ENCODE measurements at regions not wholly inside any gene's neighbourhood (a gene's known extent, or its start where the extent isn't known, plus 50 kb on each side); places are given as distances from the start of the nearest gene placed in this dataset.
A peak's percentile ranks its signal among the peaks of the same experiment; 100 is the strongest.
"Not testable (repeated sequence)": the region's sequence is repeated elsewhere in the genome, so short reads cannot be mapped to it uniquely, and the experiment has no call there.

DNA sequence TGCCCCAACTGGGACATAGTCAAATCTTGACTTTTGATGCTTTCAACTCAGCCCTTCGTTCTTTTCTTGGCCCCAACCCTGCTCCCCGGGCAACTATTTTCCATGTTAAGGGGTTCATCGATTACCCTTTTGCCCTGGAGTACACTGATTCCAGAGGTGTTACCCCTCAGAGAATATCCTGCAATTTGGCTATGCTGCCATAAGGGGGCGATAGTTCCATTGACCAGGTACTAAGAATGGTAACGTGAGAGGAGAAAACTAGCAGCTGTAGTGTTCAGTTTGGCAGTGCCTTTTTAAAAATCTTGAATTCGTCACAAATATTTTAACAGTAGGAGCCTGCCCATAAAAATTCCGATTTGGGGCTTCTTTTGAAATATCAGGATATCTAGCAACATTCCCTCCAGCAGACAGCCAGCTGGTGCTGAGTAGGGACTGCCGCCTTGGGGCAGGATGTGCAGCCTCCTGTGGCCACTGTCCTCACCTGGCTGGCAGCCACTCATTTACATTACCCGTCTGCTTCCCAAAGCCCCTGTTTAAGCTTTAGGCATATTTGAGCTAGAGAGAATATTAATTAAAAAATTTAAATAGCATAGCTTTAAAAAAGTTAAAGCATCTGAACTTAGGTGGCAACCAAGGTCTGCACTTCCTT is 146.3 kb upstream of the SKOR2 start:
- DNase-seq = peak; percentile 7

DNA sequence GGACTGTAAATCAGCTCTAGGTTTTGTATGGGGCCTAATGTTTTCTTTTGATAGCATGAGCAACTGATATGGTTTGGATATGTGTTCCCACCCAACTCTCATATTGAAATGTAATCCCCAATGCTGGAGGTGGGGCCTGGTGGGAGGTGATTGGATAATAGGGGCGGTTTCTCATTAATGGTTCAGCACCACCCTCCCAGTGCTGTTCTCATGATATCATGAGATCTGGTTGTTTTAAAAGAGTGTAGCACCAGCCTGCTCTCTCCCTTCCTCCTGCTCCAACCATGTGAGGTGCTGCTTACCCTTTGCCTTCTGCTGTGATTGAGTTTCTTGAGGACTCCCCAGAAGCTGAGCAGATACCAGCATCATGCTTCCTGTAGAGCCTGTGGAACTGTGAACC is 140.2 kb upstream of the SKOR2 start:
- DNase-seq = no peak

GRCh38 chr18:47390410-47391024 is 139.1 kb upstream of the SKOR2 start:
- DNase-seq = no peak

DNA sequence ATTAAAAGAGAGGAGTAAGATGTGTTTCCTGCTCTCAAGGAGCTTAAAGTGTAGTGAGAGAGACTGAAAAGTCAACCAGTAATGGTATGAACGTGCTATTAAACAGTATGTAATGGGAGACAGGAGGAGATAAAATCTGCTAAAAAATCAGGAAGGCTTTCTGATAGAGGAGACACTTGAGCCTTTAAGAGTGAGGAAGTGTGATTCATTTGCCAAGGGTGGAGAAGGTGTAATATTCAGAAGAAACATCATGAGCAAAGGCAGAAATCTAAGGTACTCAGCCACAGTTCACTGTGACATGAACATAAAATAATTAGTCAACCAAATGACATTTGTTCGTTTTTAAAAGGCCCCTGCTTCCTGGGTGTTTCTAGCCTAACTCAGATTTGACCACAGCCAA is 137.8 kb upstream of the SKOR2 start:
- no peak for DNase-seq

GRCh38 chr18:47387864-47388263 is 136.4 kb upstream of the SKOR2 start:
- DNase-seq = no peak

DNA sequence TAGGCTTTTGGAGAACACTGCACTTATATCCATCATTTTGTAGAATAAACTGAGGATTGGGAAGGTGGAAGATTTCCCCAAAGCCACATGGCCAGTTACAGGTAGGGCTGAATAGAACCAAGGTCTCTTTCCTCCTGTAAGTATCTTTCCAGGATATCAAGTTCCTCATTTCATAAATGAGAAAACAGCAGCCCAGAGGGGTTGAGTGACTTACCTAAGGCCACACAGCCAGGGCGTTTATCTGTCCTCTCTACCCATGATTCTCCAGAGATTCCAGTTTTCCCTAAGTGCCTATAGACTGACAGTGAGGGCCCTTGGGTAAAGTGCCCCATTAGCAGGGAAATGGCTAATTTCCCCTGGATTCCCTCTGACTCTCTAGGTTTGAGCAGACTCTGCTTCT is 132.3 kb upstream of the SKOR2 start:
- DNase-seq = no peak

DNA sequence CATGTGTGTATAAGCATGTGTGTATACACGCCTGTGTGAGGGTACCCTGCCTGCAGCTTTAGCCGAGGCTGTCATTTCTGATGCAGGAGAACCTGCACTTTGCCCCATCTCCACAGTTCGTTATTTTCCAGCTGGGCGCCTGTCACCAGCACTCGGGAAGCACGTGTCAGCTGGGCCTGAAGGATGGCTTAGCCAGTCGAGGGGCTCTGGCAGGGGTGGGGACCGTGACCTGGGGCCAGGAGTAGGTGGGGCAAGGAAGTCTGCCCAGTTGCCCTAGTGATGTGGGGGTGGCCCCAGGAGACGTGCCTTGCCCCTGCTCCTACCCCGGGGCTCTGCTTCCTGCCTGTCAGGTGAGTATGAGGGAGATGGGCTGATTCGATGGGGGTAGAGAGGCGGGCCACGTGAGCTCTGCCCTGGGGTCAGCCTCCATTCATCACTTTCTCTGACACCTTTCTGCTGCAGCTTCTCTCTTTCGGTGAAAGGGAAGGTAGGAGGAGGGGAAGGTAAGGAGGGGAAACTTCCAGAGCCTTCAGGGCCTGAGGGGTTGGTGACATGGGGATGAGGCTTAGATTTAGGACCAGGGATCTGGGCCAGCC is 130.6 kb upstream of the SKOR2 start:
- DNase-seq = no peak

GRCh38 chr18:47380153-47380552 is 128.7 kb upstream of the SKOR2 start:
- DNase-seq = no peak

GRCh38 chr18:47373465-47373864 is 122.0 kb upstream of the SKOR2 start:
- no peak for DNase-seq

- DNase-seq = no peak
Observed at GRCh38 chr18:47370052-47370451, 118.6 kb upstream of the SKOR2 start.

GRCh38 chr18:47354061-47354460 is 102.6 kb upstream of the SKOR2 start:
- not testable (repeated sequence) for DNase-seq

- no peak for DNase-seq
Observed at GRCh38 chr18:47346016-47346415, 94.6 kb upstream of the SKOR2 start.

GRCh38 chr18:47345291-47345690 is 93.8 kb upstream of the SKOR2 start:
- DNase-seq = no peak

DNA sequence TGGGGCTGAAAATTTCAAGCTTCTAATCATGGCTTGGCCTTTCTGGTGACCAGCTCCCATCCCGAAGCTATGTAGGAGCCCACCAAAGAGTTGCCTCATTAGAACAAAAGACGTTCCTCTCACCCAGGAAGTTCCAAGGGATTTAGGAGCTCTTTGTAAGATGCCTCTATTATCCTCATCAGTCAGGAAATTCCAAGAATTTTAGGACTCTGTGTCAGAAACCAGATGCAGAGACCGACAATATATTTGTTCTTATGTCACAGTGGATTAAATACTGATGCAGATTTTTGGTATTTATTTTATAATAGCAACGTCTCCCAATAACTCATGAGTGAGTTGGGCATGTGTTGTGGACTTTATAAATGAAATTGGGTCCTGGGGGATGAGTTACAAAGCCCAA is 91.8 kb upstream of the SKOR2 start:
- DNase-seq = no peak

DNA sequence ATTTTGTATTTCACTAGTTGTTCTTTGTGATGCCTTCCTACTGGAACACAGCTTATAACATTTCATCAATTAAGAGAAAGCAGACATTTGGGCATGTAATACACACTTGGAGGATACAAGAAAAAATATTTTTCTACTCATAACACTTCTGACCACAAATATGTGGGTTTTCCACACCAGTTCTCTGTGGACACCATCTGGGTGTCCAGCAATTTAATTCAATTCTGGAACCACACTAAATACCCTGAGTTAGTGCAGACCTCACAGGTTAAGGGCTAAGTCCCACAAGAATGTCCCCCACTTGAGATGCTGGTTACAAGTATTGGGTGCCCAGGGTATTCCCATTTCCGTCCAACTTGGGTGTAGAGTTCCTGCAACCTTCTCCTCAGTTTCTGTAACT is 91.1 kb upstream of the SKOR2 start:
- no peak for DNase-seq

DNA sequence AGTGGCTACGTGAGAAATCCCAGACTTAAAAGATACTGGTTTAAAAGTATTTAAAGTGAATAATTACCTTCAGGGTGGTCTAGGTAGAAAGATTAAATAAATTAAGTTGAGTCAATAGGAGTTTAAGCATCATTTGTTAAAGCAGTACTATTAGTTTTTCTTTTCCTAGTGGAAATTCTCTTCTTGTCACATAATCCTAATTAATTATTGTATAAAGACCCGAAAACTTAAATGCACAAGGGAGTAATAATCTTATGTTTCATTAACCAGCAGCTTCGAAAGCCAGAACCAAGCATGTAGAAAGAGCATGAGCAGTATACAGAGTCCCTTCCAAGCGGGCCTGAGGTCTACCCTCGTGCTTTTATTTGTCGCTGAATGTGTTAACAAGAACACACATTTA is 90.2 kb upstream of the SKOR2 start:
- no peak for DNase-seq

- no peak for DNase-seq
Observed at GRCh38 chr18:47334966-47335365, 83.5 kb upstream of the SKOR2 start.

DNA sequence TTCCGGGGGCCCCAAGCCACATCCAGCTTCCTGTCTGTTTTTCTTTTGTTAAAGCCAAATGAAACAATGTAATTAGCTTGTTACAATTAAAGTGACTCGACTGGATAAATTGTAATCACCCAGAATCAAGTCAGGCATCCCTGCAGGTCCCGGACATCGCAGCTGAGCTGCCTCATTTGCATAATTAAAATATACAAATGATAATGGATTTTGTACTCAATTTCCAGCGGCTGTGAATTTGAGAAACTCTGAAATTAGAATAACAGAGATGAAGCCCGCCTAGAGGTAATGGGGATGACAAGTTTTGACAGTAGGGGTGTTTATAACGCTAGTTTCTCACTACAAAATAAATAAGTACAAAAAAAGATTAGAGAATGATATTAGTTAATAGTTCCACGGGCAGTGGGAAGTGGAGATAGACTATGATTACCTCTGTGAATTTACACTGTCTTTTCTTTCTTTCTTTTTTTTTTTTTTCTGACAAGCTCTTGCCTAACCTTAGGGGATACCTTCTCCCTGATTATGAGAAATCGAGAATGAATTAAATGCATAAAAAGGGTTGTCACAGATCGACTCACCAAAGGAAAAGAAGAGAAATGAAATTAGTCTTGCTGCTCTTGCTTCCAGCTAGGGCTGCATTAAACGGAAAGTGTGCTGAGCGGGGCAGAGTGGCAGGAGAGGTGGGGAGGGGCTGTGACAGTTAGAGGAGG is 82.6 kb upstream of the SKOR2 start:
- no peak for DNase-seq

GRCh38 chr18:47331641-47332040 is 80.2 kb upstream of the SKOR2 start:
- no peak for DNase-seq

- no peak for DNase-seq
Observed at GRCh38 chr18:47331026-47331425, 79.6 kb upstream of the SKOR2 start.

DNA sequence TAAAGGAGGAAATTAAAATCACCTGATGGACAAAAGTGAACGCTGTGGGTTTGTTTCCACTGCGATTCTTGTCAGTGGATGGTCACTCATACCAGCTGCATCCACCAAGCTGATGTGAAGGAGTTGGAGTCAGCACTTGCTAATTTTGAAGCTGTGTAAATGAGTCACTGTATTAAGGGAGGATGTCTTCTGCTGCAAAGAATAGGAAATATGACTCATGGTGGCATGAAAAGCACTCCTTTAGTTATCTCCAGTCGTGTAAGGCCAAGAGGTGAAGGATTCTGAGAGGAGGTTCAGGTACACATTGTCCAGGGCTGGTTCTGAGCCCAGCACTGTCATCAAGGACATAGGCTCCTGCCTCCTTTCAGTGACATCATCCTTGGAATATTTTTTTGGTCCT is 71.7 kb upstream of the SKOR2 start:
- DNase-seq = no peak

DNA sequence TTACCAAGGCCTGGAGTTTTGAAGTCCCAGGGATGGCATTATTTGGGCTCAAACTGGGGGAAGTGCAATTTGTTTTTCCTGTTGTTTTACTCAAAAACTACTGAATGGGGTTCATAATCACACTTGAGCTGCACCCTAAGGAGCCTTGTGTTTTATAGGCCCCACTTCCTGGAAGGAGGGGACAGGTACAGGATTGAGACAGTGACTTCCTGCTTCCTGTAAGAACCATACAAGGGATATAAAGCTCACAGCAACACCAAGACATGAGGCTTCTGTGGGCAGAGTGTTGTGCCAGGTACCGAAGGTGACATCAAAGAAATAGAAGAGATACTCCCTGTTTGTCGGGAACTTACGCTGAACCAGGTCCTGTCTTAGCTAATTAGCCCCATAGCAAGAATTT is 70.4 kb upstream of the SKOR2 start:
- no peak for DNase-seq

DNA sequence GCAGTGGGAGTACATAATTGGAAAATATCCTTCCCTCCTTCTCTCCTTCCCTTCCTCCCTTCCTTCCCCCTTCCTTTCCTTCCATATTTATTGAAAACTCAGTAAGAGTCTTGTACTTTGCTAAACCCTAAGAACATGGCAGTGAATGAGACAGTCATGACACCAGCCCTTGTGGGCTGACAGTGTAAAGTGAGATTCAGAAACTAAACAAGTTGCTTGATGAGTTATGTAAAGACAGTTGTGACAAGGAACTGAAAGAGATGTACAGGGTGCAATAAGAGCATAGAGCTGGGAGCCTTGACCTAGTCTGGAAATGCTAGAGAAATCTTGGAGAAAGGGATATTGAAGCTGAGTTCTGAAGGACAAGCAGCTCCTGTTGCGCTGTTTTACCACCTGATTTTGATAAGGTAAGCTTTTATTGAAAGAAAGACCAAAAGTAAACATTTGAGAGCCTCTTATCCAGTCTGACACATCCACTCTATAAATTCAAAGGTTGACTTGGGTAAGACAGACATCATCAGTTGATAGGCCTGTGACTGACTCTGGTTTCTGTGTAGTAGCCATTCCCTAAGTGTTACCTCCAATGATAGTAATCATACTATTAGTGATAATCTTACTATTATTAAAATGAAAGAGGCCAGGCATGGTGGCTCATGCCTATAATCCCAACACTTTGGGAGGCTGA is 66.5 kb upstream of the SKOR2 start:
- no peak for DNase-seq

DNA sequence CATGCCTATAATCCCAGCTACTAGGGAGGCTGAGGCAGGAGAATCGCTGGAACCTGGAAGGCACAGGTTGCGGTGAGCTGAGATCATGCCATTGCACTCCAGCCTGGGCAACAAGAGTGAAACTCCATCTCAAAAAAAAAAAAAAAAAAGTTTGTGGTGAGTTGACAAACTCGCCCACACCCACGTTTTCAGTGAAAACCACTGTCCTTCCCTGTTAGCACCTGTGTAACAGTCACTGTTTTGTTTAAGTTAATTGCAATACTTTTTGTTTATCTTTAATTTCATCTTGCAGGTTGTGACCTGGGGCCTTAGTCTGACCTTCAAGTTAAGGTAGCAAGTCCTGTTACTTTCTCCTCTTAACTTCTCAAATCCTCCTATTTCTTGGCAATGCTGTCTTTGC is 65.5 kb upstream of the SKOR2 start:
- no peak for DNase-seq

Data from KG1 (cell line).